NCI-H82 treated with DMSO at 0.1 percent for 48 hours (cell line): ENCODE measurements at regions not wholly inside any gene's neighbourhood (a gene's known extent, or its start where the extent isn't known, plus 50 kb on each side); places are given as distances from the start of the nearest gene placed in this dataset.
"Not testable (repeated sequence)": the region's sequence is repeated elsewhere in the genome, so short reads cannot be mapped to it uniquely, and the experiment has no call there.

Source experiments
- DNase-seq: peaks from one replicate; lab custom pipeline; 2025; ENCODE audit not compliant: unreplicated experiment; lab: John Stamatoyannopoulos, UW

- DNase-seq = no peak
Measured at GRCh38 chr22:33221568-33221967, 163.4 kb upstream of the SYN3 start.

- DNase-seq = no peak
Measured at GRCh38 chr22:33220476-33221080, 162.4 kb upstream of the SYN3 start.

- DNase-seq = no peak
Measured at GRCh38 chr22:33219648-33220384, 161.6 kb upstream of the SYN3 start.

GRCh38 chr22:33213383-33214075, 155.3 kb upstream of the SYN3 start:
- DNase-seq = no peak

GRCh38 chr22:33209930-33210784, 152.0 kb upstream of the SYN3 start:
- peak; percentile 10 for DNase-seq

- no peak for DNase-seq
Measured at GRCh38 chr22:33204408-33204807, 146.2 kb upstream of the SYN3 start.

GRCh38 chr22:33202455-33202854, 144.3 kb upstream of the SYN3 start:
- DNase-seq = no peak

GRCh38 chr22:33194529-33195077, 136.4 kb upstream of the SYN3 start:
- DNase-seq = no peak

GRCh38 chr22:33192156-33192555, 134.0 kb upstream of the SYN3 start:
- no peak for DNase-seq

GRCh38 chr22:33188326-33188725, 130.1 kb upstream of the SYN3 start:
- DNase-seq = no peak

GRCh38 chr22:33186816-33187215, 128.6 kb upstream of the SYN3 start:
- no peak for DNase-seq

- no peak for DNase-seq
Measured at GRCh38 chr22:33180356-33180755, 122.2 kb upstream of the SYN3 start.

GRCh38 chr22:33167998-33168790, 110.0 kb upstream of the SYN3 start:
- DNase-seq = no peak

- no peak for DNase-seq
Measured at GRCh38 chr22:33166206-33166605, 108.0 kb upstream of the SYN3 start.

GRCh38 chr22:33163815-33164214, 105.6 kb upstream of the SYN3 start:
- DNase-seq = no peak

- DNase-seq = no peak
Measured at GRCh38 chr22:33162196-33162595, 104.0 kb upstream of the SYN3 start.

GRCh38 chr22:33160525-33160924, 102.3 kb upstream of the SYN3 start:
- DNase-seq = no peak

GRCh38 chr22:33154967-33155366, 96.8 kb upstream of the SYN3 start:
- DNase-seq = not testable (repeated sequence)

- no peak for DNase-seq
Measured at GRCh38 chr22:33149611-33150010, 91.4 kb upstream of the SYN3 start.

- DNase-seq = no peak
Measured at GRCh38 chr22:33144721-33145120, 86.5 kb upstream of the SYN3 start.
